Pancreas (tissue), 10 donors: ENCODE measurements at regions not wholly inside any gene's neighbourhood (a gene's known extent, or its start where the extent isn't known, plus 50 kb on each side); places are given as distances from the start of the nearest gene placed in this dataset.

ENCODE experiments used
- ATAC-seq, 4 donors: fragments of 200-7000 bp; cut with Tn5 transposase; one replicate each; pipeline versions ENCODE4 v1.8.0 to v1.9.1; 2020; ENCODE audit warnings: mild to moderate bottlenecking in 4 of 4, moderate library complexity in 4 of 4
- DNase-seq, 6 donors: peaks; one replicate each; pipeline ENCODE4 v3.0.0-alpha.2; 2020
- FAIRE-seq: peaks from 2 replicates; lab custom pipeline; 2012; peaks lifted over from hg19 to GRCh38; lab: Jason Lieb, UNC
- H3K27ac ChIP-seq, 4 donors: fragments of 200-600 bp; sonication (generic); 1 replicate in 3 of 4; 2 replicates in 1 of 4; pipeline versions ENCODE4 v1.5.0 to v1.8.0; 2020
- H3K27me3 ChIP-seq, 4 donors: fragments of 200-600 bp; one replicate each; pipeline ENCODE4 v1.8.0; 2021
- H3K36me3 ChIP-seq, 3 donors: fragments of 200-600 bp; sonication (generic) in 1 of 3; one replicate each; pipeline versions ENCODE4 v1.5.0 to v1.8.0; 2020 to 2021
- H3K4me1 ChIP-seq, 3 donors: fragments of 200-600 bp; one replicate each; pipeline ENCODE4 v1.8.0; 2021
- H3K4me3 ChIP-seq, 4 donors: fragments of 200-600 bp; sonication (generic) in 2 of 4; one replicate each; pipeline versions ENCODE4 v1.5.0 to v1.8.0; 2020 to 2021
- H3K9me3 ChIP-seq, 4 donors: fragments of 200-600 bp; one replicate each; pipeline ENCODE4 v1.8.0; 2021
- WGBS, 2 donors: extraction: QIAGEN DNeasy Blood & Tissue Kit; methylation state at CpG; one replicate each; pipeline ENCODE4 v1.1.7; 2013; 5-methylcytosine and 5-hydroxymethylcytosine counted together
- intact Hi-C, 3 donors: fragments of 100-400 bp; cut with DNase I; formaldehyde crosslinking; loops; one replicate each; pipeline versions ENCODE4 v1.11.1 to v1.14.2; 2022
- TF ChIP-seq, protein P1 (sequence below), 4 donors: fragments of 200-600 bp; sonication (generic) in 3 of 4; IDR thresholded peaks; one replicate each; pipeline versions ENCODE4 v1.5.0 to v1.8.0; 2021; ENCODE audit warnings: antibody characterized with exemption in 4 of 4
- donor health status: healthy with polysubstance abuse.
- donor health status: DM: no; HTN: no; CAD: no; lungs with moderate emphysema.
- donor health status: DM: no; HTN: no; CAD: no.
- donor health status: control.
- donor health status: control.
- donor health status: Bipolar disorder and iron deficiency.
- donor health status: DM: yes; HTN: yes; CAD: no.
- donor health status: DM: no; HTN: no; CAD: no.
- donor health status: DM: no; HTN: no; CAD: no.
- donor health status: DM: yes; HTN: yes; CAD: no.

DNA sequence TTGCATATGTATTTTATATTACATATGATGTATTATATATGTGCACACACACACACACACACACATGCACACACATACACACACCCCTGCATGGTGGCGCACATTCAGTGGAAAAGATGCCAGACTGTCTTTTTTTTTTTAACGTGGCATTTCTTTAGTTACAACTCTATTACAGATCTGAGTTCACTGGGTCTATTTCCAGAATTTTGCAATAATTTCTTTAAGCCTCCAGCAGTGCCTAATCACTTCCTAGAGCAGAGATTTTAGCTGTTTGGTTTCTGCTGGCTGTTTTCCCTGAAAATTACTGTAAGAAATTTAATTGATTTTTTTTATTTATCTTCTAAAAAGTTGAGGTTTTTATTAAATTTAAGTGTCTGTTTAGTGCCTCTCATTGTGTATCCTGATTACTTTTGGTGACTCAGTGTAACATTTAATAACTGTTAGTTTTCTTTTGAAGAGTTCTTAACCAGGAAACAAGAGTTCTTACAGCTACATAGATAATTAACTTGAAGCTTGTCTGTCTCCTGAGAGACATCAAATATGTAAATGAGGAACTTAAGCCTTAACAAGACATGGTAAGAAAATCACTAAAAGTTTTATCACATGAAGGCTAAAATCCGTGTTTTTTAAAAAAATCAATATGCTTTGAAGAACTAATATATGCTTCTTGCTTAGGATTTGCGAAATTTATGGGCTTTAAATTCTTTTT, 232.0 kb downstream of the MDFIC start:
- Histone ChIP-seq H3K27me3 (no peaks in the 10 kb centered on the region), H3K27ac (no peak overlapping the region), H3K36me3 (no peaks in the 10 kb centered on the region), H3K4me3 (no peak overlapping the region), H3K4me1 (peaks cover 0 to 5% (median 0%) of the 10 kb centered on the region in 3 donors), H3K9me3 (no peaks in the 10 kb centered on the region)
- intact Hi-C loops = no loop called here
- FAIRE-seq (no peak), DNase-seq (no peak), ATAC-seq (peak in 1 of 4 donors; percentile 20)
- WGBS, 2 donors = 56 to 58% methylated on average over 4 of the region's 4 CpGs
- TF ChIP-seq, protein P1, sequence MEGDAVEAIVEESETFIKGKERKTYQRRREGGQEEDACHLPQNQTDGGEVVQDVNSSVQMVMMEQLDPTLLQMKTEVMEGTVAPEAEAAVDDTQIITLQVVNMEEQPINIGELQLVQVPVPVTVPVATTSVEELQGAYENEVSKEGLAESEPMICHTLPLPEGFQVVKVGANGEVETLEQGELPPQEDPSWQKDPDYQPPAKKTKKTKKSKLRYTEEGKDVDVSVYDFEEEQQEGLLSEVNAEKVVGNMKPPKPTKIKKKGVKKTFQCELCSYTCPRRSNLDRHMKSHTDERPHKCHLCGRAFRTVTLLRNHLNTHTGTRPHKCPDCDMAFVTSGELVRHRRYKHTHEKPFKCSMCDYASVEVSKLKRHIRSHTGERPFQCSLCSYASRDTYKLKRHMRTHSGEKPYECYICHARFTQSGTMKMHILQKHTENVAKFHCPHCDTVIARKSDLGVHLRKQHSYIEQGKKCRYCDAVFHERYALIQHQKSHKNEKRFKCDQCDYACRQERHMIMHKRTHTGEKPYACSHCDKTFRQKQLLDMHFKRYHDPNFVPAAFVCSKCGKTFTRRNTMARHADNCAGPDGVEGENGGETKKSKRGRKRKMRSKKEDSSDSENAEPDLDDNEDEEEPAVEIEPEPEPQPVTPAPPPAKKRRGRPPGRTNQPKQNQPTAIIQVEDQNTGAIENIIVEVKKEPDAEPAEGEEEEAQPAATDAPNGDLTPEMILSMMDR (IDR thresholded peaks at IDR 0.05) = no peak

DNA sequence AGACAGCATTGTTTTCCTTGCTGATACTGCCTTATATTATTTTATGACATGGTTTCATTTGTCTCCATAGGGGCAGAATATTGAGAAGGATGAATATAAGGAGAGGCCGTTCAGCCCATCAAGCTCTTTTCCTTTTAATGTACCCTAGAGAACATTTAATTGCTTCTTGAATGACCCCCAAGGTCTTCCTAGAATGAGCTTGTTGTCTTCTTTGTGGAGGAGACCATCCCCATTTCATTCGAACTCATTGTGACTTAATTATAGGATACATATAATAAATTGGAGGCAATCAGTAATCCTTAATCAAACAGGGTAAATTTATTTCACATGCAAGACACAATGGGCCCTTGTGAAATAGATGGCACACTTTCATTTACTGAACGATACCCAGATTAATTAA, 231.3 kb downstream of the MDFIC start:
- no peaks in the 10 kb centered on the region for H3K36me3 ChIP-seq
- TF ChIP-seq, protein P1 (IDR thresholded peaks at IDR 0.05) = no peak
- no peak for DNase-seq
- ATAC-seq = no peak
- 63 to 68% methylated on average over 3 of the region's 3 CpGs for WGBS, 2 donors
- no peaks in the 10 kb centered on the region for H3K27me3 ChIP-seq
- no peak for FAIRE-seq
- peaks cover 0 to 5% (median 0%) of the 10 kb centered on the region in 3 donors for H3K4me1 ChIP-seq
- H3K27ac ChIP-seq = no peak overlapping the region
- no peaks in the 10 kb centered on the region for H3K9me3 ChIP-seq
- no peak overlapping the region for H3K4me3 ChIP-seq
- intact Hi-C loops = no loop called here

DNA sequence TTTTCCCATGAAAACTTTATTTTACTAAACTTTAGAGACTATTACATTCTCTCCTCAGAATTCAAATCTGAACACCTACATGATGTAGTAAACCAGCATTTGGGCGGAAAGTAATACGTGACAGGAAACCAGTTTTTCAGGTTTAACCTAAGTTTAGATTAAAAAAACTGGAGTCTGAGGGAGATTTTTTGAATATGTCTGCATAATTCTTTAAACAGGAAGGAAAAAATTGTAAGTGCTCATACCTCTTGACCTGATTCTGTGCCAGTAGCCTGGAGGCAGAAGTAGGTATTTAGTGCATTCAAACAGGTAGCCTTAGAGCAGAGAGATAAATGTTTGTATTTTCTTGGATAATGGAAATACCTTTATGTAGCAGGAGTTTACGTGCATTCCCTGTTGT, 224.3 kb downstream of the MDFIC start:
- intact Hi-C loops = no loop called here

DNA sequence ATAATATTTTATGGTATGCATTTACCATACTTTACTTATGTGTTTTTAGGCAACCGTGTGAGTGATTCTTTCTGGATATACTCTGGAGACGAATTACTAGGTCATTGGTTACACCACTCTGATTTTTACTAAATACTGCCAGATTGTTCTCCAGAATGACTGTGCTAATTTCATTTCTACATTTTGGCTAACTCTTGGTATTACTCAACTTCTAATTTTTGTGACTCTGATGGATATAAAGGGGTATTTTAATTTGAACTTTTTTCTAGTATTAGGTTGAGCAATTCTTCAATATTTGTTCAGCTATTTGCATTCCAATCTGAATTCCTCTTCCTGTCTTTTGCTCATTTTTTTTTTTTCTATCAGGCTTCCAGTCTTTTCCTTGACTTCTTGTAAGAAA, 223.6 kb downstream of the MDFIC start:
- FAIRE-seq = no peak
- TF ChIP-seq, protein P1 (IDR thresholded peaks at IDR 0.05) = no peak
- no peaks in the 10 kb centered on the region for H3K27me3 ChIP-seq
- no peaks in the 10 kb centered on the region for H3K36me3 ChIP-seq
- ATAC-seq = peak; percentile 41 to 64 (median 57)
- H3K9me3 ChIP-seq = no peaks in the 10 kb centered on the region
- intact Hi-C loops = no loop called here
- no peak overlapping the region for H3K4me3 ChIP-seq
- peak overlapping the region in 2 of 4 donors; percentile 10 to 29 for H3K27ac ChIP-seq
- DNase-seq = no peak
- peaks cover 7 to 12% (median 9%) of the 10 kb centered on the region in 3 donors for H3K4me1 ChIP-seq
- 56 to 58% methylated on average over 2 of the region's 2 CpGs for WGBS, 2 donors

More for the DNA sequence above, 224.3 kb downstream of the MDFIC start:
- 25 to 28% methylated on average over 3 of the region's 3 CpGs for WGBS, 2 donors
- no peaks in the 10 kb centered on the region for H3K27me3 ChIP-seq
- H3K4me3 ChIP-seq = no peak overlapping the region
- peak; percentile 72 to 85 (median 82) for ATAC-seq
- TF ChIP-seq, protein P1 (IDR thresholded peaks at IDR 0.05) = no peak
- H3K36me3 ChIP-seq = no peaks in the 10 kb centered on the region
- peaks cover 7 to 12% (median 9%) of the 10 kb centered on the region in 3 donors for H3K4me1 ChIP-seq
- H3K9me3 ChIP-seq = no peaks in the 10 kb centered on the region
- FAIRE-seq = no peak
- DNase-seq = peak in 2 of 6 donors; percentile 15 to 18
- H3K27ac ChIP-seq = peak overlapping the region in 2 of 4 donors; percentile 10 to 19

DNA sequence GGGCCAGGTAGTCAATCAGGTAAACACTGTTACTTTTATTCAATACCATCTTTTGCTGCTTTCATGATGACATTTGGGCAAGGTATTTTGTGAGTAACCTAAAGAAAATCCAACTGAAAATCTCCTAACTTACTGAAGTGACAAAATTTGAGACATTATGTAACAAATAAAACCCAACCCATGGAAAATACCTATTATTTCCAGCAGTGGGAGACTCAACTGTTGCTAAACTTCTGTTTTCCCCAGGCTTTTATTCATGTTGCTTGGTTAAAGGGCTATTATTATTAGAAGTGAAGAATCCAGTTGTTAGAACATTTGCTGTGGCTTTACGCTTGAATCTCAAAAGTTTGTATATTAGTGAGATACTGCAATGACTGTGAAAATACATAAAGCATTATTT, 215.9 kb downstream of the MDFIC start:
- Histone ChIP-seq H3K4me3 (no peak overlapping the region), H3K4me1 (peaks cover 0 to 17% (median 15%) of the 10 kb centered on the region in 3 donors), H3K27me3 (no peaks in the 10 kb centered on the region), H3K27ac (no peak overlapping the region), H3K9me3 (no peaks in the 10 kb centered on the region), H3K36me3 (no peaks in the 10 kb centered on the region)
- intact Hi-C loops = no loop called here
- no peak for ATAC-seq
- FAIRE-seq = no peak
- TF ChIP-seq, protein P1 (IDR thresholded peaks at IDR 0.05) = no peak
- no peak for DNase-seq
- 97 to 100% methylated on average over 1 of the region's 1 CpG for WGBS, 2 donors
